CD4-positive, alpha-beta T cell treated with Interleukin-12 subunit alpha and Interleukin-12 subunit beta, for 1 hour (primary cell): ENCODE measurements at regions not wholly inside any gene's neighbourhood (a gene's known extent, or its start where the extent isn't known, plus 50 kb on each side); places are given as distances from the start of the nearest gene placed in this dataset.
A peak's percentile ranks its signal among the peaks of the same experiment; 100 is the strongest.
"Not testable (repeated sequence)": the region's sequence is repeated elsewhere in the genome, so short reads cannot be mapped to it uniquely, and the experiment has no call there.

Experiments used
- DNase-seq: peaks from one replicate; pipeline ENCODE4 v3.0.0-alpha.2; 2020

DNA sequence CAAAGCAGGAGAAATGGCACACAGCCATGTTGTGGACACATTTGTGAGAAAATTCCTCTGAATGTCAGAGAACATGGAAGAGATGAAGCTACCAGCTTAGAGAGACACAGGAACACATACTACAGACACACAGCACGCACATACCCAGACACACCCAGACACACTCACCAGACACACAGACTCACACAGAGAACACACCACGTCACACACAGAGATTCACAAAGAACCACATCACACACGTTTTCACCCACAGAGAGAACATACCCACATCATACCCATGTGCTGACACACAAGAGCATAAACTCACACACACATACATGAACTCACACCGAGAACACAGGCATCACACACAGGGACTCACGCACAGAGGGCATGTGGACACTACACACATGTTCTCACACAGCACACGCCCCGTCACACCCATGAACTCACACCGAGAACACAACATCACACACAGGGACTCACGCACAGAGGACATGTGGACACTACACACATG, 124.9 kb downstream of the METRNL start:
- no peak for DNase-seq

DNA sequence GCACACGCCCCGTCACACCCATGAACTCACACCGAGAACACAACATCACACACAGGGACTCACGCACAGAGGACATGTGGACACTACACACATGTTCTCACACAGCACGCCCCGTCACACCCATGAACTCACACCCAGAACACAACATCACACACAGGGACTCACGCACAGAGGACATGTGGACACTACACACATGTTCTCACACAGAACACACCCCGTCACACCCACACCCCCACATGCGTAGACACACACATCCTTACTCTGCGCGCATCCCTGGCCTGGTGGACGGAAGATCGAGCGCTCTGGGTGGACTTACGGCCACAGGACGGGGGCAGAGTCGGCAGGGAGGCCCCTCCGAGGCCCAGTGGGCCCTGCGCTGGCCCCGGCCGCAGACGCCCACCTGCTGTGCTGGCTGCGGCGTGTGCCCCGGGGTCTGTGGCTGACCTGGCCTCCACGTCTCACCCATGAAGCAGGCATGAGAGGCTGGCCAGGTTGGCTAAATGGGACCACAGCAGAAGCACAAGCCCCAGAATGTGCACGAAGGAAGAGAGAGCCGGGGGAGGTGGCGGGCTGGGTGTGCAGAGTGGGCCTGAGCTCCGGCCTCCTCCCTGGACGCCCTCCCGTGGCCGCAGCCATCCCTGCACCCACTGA, 125.5 kb downstream of the METRNL start:
- not testable (repeated sequence) for DNase-seq

- DNase-seq = peak; percentile 77
Measured at GRCh38 chr17:83205387-83206035, 126.1 kb downstream of the METRNL start.

DNA sequence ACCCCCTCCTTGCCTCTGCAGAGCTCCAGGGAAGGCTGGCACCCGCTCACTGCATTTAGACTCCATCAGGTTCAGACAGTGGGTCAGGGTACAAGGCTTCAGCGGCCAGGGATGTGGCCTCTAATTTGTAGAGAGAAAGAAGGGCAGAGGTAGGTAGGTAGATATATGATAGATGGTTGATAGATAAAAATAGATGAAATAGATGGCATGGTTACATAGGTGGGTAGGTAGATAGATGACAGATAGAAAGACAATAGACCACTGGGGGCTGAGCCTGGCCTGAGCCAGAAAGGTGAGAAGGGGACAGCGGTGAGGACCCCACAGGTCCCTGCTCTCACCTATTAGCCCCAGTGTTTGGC, 126.6 kb downstream of the METRNL start:
- not testable (repeated sequence) for DNase-seq

GRCh38 chr17:83206819-83207588, 127.6 kb downstream of the METRNL start:
- DNase-seq = not testable (repeated sequence)

DNA sequence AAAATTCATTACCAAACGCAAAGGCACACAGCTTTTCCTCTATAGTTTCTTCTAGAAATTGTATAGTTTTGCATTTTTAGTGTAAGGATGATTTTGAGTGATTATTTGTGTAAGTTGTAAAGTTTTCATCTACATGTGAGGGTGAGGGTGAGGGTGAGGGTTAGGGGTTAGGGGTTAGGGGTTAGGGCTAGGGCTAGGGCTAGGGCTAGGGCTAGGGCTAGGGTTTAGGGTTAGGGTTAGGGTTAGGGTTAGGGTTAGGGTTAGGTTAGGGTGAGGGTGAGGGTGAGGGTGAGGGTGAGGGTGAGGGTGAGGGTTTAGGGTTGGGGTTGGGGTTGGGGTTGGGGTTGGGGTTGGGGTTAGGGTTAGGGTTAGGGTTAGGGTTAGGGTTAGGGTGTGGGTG, 167.6 kb downstream of the METRNL start:
- DNase-seq = not testable (repeated sequence)
